Hepatocyte (in vitro differentiated cells): ENCODE measurements at regions not wholly inside any gene's neighbourhood (a gene's known extent, or its start where the extent isn't known, plus 50 kb on each side); places are given as distances from the start of the nearest gene placed in this dataset.
"Not testable (repeated sequence)": the region's sequence is repeated elsewhere in the genome, so short reads cannot be mapped to it uniquely, and the experiment has no call there.

Experiments
- DNase-seq: peaks from one replicate; pipeline ENCODE4 v3.0.0-alpha.2; 2016; ENCODE audit warnings: low spot score
- H2AFZ ChIP-seq: fragments of 200-600 bp; sonication (generic); 2 replicates; pipeline ENCODE4 v1.6.0; 2016; ENCODE audit warnings: antibody characterized with exemption, mild to moderate bottlenecking
- H3K27ac ChIP-seq: fragments of 200-600 bp; sonication (generic); 2 replicates; pipeline ENCODE4 v1.5.1; 2016; ENCODE audit warnings: mild to moderate bottlenecking
- H3K27me3 ChIP-seq: fragments of 200-600 bp; sonication (generic); 2 replicates; pipeline ENCODE4 v1.6.1; 2016
- H3K36me3 ChIP-seq: fragments of 200-600 bp; sonication (generic); replicated peaks from 2 replicates; pipeline ENCODE4 v1.5.1; 2016; ENCODE audit warnings: low read depth; ENCODE audit not compliant: insufficient read depth
- H3K4me1 ChIP-seq: fragments of 200-600 bp; sonication (generic); 2 replicates; pipeline ENCODE4 v1.5.1; 2016; ENCODE audit warnings: mild to moderate bottlenecking, moderate library complexity; ENCODE audit not compliant: insufficient read depth
- H3K4me2 ChIP-seq: fragments of 200-600 bp; sonication (generic); 2 replicates; pipeline ENCODE4 v1.6.0; 2016
- H3K4me3 ChIP-seq: fragments of 200-600 bp; sonication (generic); 2 replicates; pipeline ENCODE4 v1.5.1; 2016; ENCODE audit warnings: mild to moderate bottlenecking
- H3K79me2 ChIP-seq: fragments of 200-600 bp; sonication (generic); 2 replicates; pipeline ENCODE4 v1.6.0; 2017; ENCODE audit warnings: mild to moderate bottlenecking
- H3K9me2 ChIP-seq: fragments of 200-600 bp; sonication (generic); replicated peaks from 2 replicates; pipeline ENCODE4 v1.6.0; 2017; ENCODE audit warnings: mild to moderate bottlenecking; ENCODE audit not compliant: insufficient read depth
- H3K9me3 ChIP-seq: fragments of 200-600 bp; sonication (generic); 2 replicates; pipeline ENCODE4 v1.5.1; 2016; ENCODE audit warnings: low read depth, mild to moderate bottlenecking
- H4K20me1 ChIP-seq: fragments of 200-600 bp; sonication (generic); 2 replicates; pipeline ENCODE4 v1.6.0; 2016; ENCODE audit warnings: mild to moderate bottlenecking; ENCODE audit not compliant: insufficient read depth, poor library complexity, severe bottlenecking
- CTCF ChIP-seq: fragments of 200-600 bp; sonication (generic); IDR thresholded peaks from 2 replicates; pipeline ENCODE4 v1.5.1; 2016; ENCODE audit warnings: antibody characterized with exemption, mild to moderate bottlenecking; ENCODE audit not compliant: poor library complexity
- EZH2 ChIP-seq: fragments of 200-600 bp; sonication (generic); IDR thresholded peaks from 2 replicates; pipeline ENCODE4 v1.6.1; 2016; ENCODE audit warnings: antibody characterized with exemption, mild to moderate bottlenecking, borderline replicate concordance
- EZH2phosphoT487 ChIP-seq: fragments of 200-600 bp; sonication (generic); IDR thresholded peaks from one replicate; pipeline ENCODE4 v1.6.1; 2018; ENCODE audit warnings: antibody characterized with exemption, mild to moderate bottlenecking, low read depth, moderate library complexity; ENCODE audit not compliant: unreplicated experiment, severe bottlenecking
- WGBS: methylation state at CpG from one replicate; pipeline ENCODE4 v1.1.6; 2016; ENCODE audit warnings: low lambda C conversion rate; ENCODE audit errors: missing lambda C conversion rate; 5-methylcytosine and 5-hydroxymethylcytosine counted together

- WGBS = 97% methylated on average over 3 of the region's 3 CpGs
- no peak overlapping the region for H3K27ac ChIP-seq
- TF ChIP-seq CTCF = no peak
- TF ChIP-seq EZH2 = no peak
- no peak for TF ChIP-seq EZH2phosphoT487
- no peaks in the 10 kb centered on the region for H3K4me1 ChIP-seq
- H3K4me2 ChIP-seq = no peak overlapping the region
- H3K79me2 ChIP-seq = no peaks in the 10 kb centered on the region
- H3K4me3 ChIP-seq = no peak overlapping the region
- no peaks in the 10 kb centered on the region for H3K9me2 ChIP-seq
- no peaks in the 10 kb centered on the region for H4K20me1 ChIP-seq
- no peaks in the 10 kb centered on the region for H3K27me3 ChIP-seq
- no peak overlapping the region for H2AFZ ChIP-seq
- no peak for DNase-seq
- no peaks in the 10 kb centered on the region for H3K36me3 ChIP-seq
- no peaks in the 10 kb centered on the region for H3K9me3 ChIP-seq
These were observed 52.0 kb downstream of the PRORP start for GRCh38 chr14:35174342-35174741.

- WGBS = 81% methylated on average over 7 of the region's 7 CpGs
- H3K4me3 ChIP-seq = no peak overlapping the region
- TF ChIP-seq EZH2phosphoT487 (no peak), EZH2 (no peak), CTCF (no peak)
- H2AFZ ChIP-seq = no peak overlapping the region
- H3K79me2 ChIP-seq = no peaks in the 10 kb centered on the region
- H3K36me3 ChIP-seq = no peaks in the 10 kb centered on the region
- H3K4me2 ChIP-seq = no peak overlapping the region
- no peaks in the 10 kb centered on the region for H3K27me3 ChIP-seq
- H3K9me2 ChIP-seq = no peaks in the 10 kb centered on the region
- no peaks in the 10 kb centered on the region for H4K20me1 ChIP-seq
- no peaks in the 10 kb centered on the region for H3K4me1 ChIP-seq
- H3K9me3 ChIP-seq = no peaks in the 10 kb centered on the region
- DNase-seq = no peak
- no peak overlapping the region for H3K27ac ChIP-seq
These were observed 57.8 kb downstream of the PRORP start for GRCh38 chr14:35180179-35180578.

- not testable (repeated sequence) for H2AFZ ChIP-seq, H3K4me2 ChIP-seq, H3K36me3 ChIP-seq, H3K4me1 ChIP-seq, H3K4me3 ChIP-seq, H3K9me3 ChIP-seq, H3K79me2 ChIP-seq, DNase-seq, H3K27me3 ChIP-seq, H3K9me2 ChIP-seq, H4K20me1 ChIP-seq, H3K27ac ChIP-seq
These were observed 62.5 kb downstream of the PRORP start for GRCh38 chr14:35184891-35185290.

- H3K9me2 ChIP-seq = no peaks in the 10 kb centered on the region
- no peaks in the 10 kb centered on the region for H3K36me3 ChIP-seq
- no peaks in the 10 kb centered on the region for H3K27me3 ChIP-seq
- no peak for DNase-seq
- no peaks in the 10 kb centered on the region for H3K9me3 ChIP-seq
- H4K20me1 ChIP-seq = no peaks in the 10 kb centered on the region
- H3K79me2 ChIP-seq = no peaks in the 10 kb centered on the region
- 82% methylated on average over 1 of the region's 1 CpG for WGBS
- no peak overlapping the region for H3K4me3 ChIP-seq
- H3K27ac ChIP-seq = no peak overlapping the region
- H3K4me2 ChIP-seq = no peak overlapping the region
- TF ChIP-seq EZH2phosphoT487 (no peak), CTCF (no peak), EZH2 (no peak)
- no peak overlapping the region for H2AFZ ChIP-seq
- no peaks in the 10 kb centered on the region for H3K4me1 ChIP-seq
These were observed 67.1 kb downstream of the PRORP start for GRCh38 chr14:35189422-35189821.
